Hepatocyte (in vitro differentiated cells): ENCODE measurements at regions not wholly inside any gene's neighbourhood (a gene's known extent, or its start where the extent isn't known, plus 50 kb on each side); places are given as distances from the start of the nearest gene placed in this dataset.

Experiments used
- CTCF ChIP-seq: fragments of 200-600 bp; sonication (generic); IDR thresholded peaks from 2 replicates; pipeline ENCODE4 v1.5.1; 2016; ENCODE audit warnings: antibody characterized with exemption, mild to moderate bottlenecking; ENCODE audit not compliant: poor library complexity
- EZH2 ChIP-seq: fragments of 200-600 bp; sonication (generic); IDR thresholded peaks from 2 replicates; pipeline ENCODE4 v1.6.1; 2016; ENCODE audit warnings: antibody characterized with exemption, mild to moderate bottlenecking, borderline replicate concordance
- EZH2phosphoT487 ChIP-seq: fragments of 200-600 bp; sonication (generic); IDR thresholded peaks from one replicate; pipeline ENCODE4 v1.6.1; 2018; ENCODE audit warnings: antibody characterized with exemption, mild to moderate bottlenecking, low read depth, moderate library complexity; ENCODE audit not compliant: unreplicated experiment, severe bottlenecking

DNA sequence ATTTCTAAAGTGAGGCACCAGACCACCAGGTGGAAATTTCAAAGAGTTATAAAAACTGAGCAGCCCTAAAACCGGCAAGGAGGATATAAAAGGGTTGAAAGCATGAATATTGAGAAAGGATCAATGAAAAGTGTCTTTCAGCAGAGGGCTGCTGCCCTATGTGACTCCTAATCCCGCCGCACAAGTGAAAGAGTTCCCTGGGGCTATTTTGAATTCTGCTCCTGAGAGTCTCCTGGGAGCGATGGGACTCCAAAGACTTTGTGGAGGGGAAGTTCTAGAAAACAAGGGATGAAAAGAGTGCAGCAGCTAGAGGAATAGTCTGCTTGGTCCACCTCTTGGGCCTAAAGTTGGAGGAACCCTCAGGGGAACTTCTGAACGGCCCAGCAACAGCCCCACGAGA lies 205.2 kb downstream of the SP3 start:
- no peak for TF ChIP-seq CTCF
- no peak for TF ChIP-seq EZH2phosphoT487
- no peak for TF ChIP-seq EZH2
